GM12873 (cell line): ENCODE measurements at regions not wholly inside any gene's neighbourhood (a gene's known extent, or its start where the extent isn't known, plus 50 kb on each side); places are given as distances from the start of the nearest gene placed in this dataset.

ENCODE experiments used
- TF ChIP-seq, protein P1 (sequence below): IDR thresholded peaks from 2 replicates; pipeline ENCODE4 v1.5.1; 2012; ENCODE audit warnings: low read depth, mild to moderate bottlenecking, moderate library complexity, low read length, control low read depth; ENCODE audit not compliant: insufficient read depth; ENCODE audit errors: missing control alignments

DNA sequence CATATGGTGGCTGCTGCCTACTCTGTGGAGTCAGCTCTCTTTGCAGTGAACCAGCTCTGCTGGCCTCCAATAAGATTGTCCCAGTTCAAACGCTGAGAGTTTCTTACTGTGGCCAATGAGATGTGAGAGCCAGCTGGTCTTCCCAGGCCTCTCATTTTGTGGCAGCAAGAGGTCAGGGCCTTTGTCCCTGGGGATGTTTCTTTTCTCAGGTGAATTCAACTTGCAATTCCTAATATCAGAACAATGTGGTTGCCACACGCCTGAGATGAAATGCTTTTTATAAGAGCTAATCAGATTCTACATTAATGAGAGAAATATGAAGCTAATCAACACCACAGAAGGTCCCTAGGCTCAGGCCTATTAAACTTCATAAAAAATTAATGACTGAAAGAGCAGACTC, 660.1 kb upstream of the CAMK1G start:
- TF ChIP-seq, protein P1, sequence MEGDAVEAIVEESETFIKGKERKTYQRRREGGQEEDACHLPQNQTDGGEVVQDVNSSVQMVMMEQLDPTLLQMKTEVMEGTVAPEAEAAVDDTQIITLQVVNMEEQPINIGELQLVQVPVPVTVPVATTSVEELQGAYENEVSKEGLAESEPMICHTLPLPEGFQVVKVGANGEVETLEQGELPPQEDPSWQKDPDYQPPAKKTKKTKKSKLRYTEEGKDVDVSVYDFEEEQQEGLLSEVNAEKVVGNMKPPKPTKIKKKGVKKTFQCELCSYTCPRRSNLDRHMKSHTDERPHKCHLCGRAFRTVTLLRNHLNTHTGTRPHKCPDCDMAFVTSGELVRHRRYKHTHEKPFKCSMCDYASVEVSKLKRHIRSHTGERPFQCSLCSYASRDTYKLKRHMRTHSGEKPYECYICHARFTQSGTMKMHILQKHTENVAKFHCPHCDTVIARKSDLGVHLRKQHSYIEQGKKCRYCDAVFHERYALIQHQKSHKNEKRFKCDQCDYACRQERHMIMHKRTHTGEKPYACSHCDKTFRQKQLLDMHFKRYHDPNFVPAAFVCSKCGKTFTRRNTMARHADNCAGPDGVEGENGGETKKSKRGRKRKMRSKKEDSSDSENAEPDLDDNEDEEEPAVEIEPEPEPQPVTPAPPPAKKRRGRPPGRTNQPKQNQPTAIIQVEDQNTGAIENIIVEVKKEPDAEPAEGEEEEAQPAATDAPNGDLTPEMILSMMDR: no peak

DNA sequence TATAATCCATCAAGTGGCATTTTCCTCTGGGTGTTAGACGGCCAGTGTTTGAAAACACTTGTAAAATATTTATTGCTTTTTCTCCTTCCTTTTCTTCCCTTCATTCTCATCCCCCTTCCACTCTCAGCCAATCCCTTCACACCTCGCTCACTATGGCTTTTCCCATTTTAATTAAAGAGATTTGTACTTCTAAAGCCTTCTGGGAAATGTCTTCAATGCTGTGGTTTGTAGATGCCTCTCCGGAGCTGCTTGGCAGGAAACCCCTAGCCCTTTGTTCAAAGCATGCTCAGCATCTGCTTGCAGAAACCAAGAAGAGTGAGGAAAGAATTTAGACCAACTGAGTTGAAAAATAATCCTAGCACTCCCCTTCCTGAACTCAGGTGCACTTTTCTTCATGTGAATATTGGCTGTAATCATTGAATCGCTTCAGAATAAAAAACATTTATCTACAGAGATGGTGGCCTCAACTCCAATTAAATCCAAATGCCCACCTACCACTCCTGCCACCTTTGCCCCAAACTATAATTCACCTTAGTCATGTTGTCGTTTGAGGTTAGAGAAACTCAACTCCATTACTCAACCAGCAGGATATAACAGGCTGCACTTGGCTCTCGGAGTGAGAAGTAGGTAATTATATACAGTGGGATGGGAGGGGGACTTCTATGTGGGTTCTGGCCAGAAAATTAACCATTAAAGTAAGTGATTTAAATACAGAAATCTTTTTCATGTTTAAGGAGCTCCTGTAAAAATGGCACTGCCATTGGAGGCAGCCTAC, 659.4 kb upstream of the CAMK1G start:
- TF ChIP-seq, protein P1: no peak

DNA sequence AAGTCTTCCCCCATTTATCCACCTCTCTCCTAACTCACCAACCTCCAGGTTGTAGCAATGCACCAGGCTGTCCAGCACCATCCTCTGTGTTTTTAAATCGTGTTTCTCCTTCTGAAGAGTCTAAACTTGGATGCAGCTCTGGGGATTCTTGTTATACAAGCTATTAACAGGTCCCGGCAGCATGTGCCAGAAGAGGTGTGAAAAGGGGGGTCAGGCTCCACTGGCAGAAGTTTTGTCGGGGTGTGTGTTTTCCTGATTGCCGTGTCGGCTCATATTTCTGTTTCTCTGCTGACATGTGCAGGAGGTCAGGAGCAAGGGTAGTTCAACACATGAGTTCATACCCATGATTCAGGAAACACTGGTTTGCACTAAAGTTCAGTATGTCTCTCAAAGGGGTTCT, 658.6 kb upstream of the CAMK1G start:
- TF ChIP-seq, protein P1: no peak

DNA sequence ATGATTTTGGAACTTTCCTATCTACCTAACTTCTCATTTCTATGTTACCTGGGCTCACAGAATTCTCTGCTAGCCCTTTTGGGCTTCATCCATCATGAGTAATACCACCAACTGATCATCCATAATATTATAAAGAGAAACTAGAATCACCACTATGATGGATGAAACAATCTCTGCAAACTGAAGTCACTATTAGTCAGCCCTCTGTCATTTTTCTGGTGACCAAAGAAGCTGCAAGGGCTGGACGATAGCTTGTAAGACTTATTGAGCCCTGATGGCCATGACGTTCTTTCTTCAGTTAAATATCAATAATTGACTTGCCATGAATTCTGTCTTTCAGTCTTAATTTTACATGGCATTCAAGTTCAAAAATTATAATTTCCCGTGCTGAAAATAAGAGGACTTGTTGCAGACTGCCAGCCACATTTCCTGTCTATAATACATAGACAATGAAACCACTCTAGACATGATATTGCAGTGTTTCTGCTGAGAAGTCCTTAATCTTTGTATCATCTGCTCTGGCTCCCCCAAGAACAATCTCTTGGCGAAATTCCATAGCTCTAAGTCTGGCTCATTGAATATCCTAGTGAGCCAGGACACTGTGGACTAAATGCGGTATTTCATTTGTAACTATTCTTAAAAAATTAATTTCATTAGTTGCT, 655.0 kb upstream of the CAMK1G start:
- TF ChIP-seq, protein P1: no peak

DNA sequence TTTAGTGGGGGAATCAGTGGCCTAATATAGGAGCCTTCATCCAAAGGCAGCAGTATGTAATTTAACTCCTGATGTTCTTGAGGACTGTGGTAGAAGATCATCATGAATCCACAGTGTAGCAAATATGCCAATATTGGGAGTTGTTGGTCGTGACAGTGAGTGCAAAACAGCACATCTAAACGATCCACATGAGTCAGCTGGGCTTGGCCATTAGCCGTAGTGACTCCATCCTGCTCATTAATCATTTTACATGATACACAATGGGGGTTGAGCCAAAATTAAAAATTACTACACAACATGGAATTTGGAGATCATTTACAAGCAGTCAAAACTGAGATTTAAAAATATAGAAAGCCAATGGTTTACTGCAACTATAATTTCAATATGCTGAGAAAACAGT, 653.9 kb upstream of the CAMK1G start:
- TF ChIP-seq, protein P1: no peak

DNA sequence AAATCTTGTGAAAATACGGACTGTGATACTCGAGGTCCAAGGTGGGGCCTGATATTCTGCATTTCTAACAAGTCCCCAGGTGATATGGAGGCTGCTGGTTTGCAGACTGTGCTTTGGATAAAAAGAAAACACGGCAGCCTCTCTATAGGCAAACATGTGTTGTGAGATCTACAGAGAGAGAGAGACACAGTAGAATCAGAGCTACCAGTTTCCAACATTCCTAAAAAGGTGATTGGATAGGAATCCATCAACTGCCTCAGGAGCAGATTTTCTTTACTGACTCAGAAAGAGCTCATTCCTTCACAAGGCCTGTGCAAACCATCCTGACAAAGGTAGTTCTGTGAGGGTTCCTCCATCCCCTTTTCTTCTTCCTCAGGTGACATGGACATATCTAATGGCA, 651.6 kb upstream of the CAMK1G start:
- TF ChIP-seq, protein P1: no peak

DNA sequence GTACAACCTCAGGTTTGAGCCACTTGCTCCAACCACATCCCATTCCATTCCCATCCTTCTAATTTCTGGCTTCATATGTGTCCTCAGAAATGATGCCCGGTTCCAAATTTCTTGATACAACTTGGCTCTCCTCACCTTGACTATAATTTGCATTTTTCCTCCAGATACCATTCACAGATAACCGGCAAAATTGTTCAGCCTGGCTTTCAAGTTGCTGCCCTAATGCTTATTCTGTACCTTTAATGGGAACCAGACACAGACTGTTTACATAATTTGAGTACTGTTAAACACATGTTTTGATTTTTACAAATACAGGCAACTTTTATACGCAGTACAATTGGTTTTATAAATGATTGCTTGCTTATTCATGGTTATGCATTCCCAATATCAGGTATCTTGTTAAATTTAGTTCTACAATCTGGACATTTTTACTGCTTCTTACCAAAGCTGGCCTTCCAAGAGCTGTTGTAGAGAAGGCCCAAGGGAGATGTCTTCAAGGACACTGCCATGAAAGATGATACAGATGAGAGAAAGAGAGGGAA, 649.5 kb upstream of the CAMK1G start:
- TF ChIP-seq, protein P1: no peak
